HEK293 (cell line): ENCODE measurements at regions not wholly inside any gene's neighbourhood (a gene's known extent, or its start where the extent isn't known, plus 50 kb on each side); places are given as distances from the start of the nearest gene placed in this dataset.

Experiments
- YY1 ChIP-seq: fragments of 450-650 bp; formaldehyde crosslinking; IDR thresholded peaks from 2 replicates; pipeline ENCODE4 v1.5.1; 2018; ENCODE audit warnings: missing biosample characterization, missing genetic modification characterization
- ZNF184 ChIP-seq: fragments of 450-650 bp; IDR thresholded peaks from 2 replicates; pipeline ENCODE4 v1.5.1; 2018; ENCODE audit warnings: missing biosample characterization, mild to moderate bottlenecking, missing genetic modification characterization
- ZNF335 ChIP-seq: fragments of 450-650 bp; formaldehyde crosslinking; conservative IDR thresholded peaks from 2 replicates; pipeline ENCODE4 v1.5.1; 2016; ENCODE audit warnings: missing biosample characterization, missing genetic modification characterization
- ZNF521 ChIP-seq: fragments of 450-650 bp; formaldehyde crosslinking; IDR thresholded peaks from 2 replicates; pipeline ENCODE4 v1.5.1; 2017; ENCODE audit warnings: missing biosample characterization, mild to moderate bottlenecking, missing genetic modification characterization

- no peak for TF ChIP-seq ZNF521 (tag by site-specific recombination)
- no peak for TF ChIP-seq ZNF335 (tag by site-specific recombination)
- TF ChIP-seq ZNF184 (tag by site-specific recombination): no peak
- TF ChIP-seq YY1: no peak
Measured at GRCh38 chr6:113381232-113381631, 475.9 kb upstream of the MARCKS start.
